GM12878 (cell line): ENCODE measurements at regions not wholly inside any gene's neighbourhood (a gene's known extent, or its start where the extent isn't known, plus 50 kb on each side); places are given as distances from the start of the nearest gene placed in this dataset.

Experiments
- CTCF ChIP-seq, 3 experiments: IDR thresholded peaks in 2 of 3; conservative IDR thresholded peaks in 1 of 3; 2 replicates each; pipeline ENCODE4 v1.5.1; 2011; ENCODE audit warnings: low read depth in 3 of 3, low read length in 3 of 3, mild to moderate bottlenecking in 3 of 3, control low read depth in 2 of 3, moderate library complexity in 2 of 3, inconsistent platforms in 1 of 3, mixed read lengths in 1 of 3; ENCODE audit not compliant: control insufficient read depth in 2 of 3, insufficient read depth in 1 of 3; ENCODE audit errors: extremely low read depth in 1 of 3
- CUX1 ChIP-seq: IDR thresholded peaks from 2 replicates; pipeline ENCODE4 v1.6.1; 2012; ENCODE audit warnings: improper control_type of control experiment, low read depth, low read length; ENCODE audit not compliant: insufficient replicate concordance
- HCFC1 ChIP-seq: fragments of 150-350 bp; IDR thresholded peaks from 2 replicates; pipeline ENCODE4 v1.6.1; 2014; ENCODE audit warnings: low read length
- ZBTB40 ChIP-seq: fragments of 450-650 bp; IDR thresholded peaks from 2 replicates; pipeline ENCODE4 v1.6.1; 2016; ENCODE audit warnings: mild to moderate bottlenecking, moderate library complexity, borderline replicate concordance

- TF ChIP-seq ZBTB40 (no peak), CUX1 (no peak), CTCF (IDR thresholded peaks at IDR 0.05 in 2 of 3, conservative IDR thresholded peaks at IDR 0.05 in 1 of 3; ENCODE audit: control insufficient read depth in 2 of 3, extremely low read depth in 1 of 3, insufficient read depth in 1 of 3, low read depth in 3 of 3, low read length in 3 of 3) (no peak), HCFC1 (no peak)
Measured at GRCh38 chr7:25970356-25970755, 181.6 kb upstream of the NFE2L3 start.
